ENCODE measurements at regions not wholly inside any gene's neighbourhood (a gene's known extent, or its start where the extent isn't known, plus 50 kb on each side); places are given as distances from the start of the nearest gene placed in this dataset.

- DNase-seq (ENCODE audit: insufficient read length, low spot score), result no peak
- no peak for TF ChIP-seq POLR2A (IDR thresholded peaks at IDR 0.05; ENCODE audit: low read depth, low read length)
- no peak for FAIRE-seq
These were observed 588.0 kb upstream of the KLF4 start for GRCh38 chr9:108077556-108077955.

GRCh38 chr9:108074900-108075299, 585.3 kb upstream of the KLF4 start:
- FAIRE-seq, result no peak
- DNase-seq (ENCODE audit: insufficient read length, low spot score), result no peak
- TF ChIP-seq POLR2A (IDR thresholded peaks at IDR 0.05; ENCODE audit: low read depth, low read length), result no peak

GRCh38 chr9:108073823-108074222, 584.3 kb upstream of the KLF4 start:
- DNase-seq (ENCODE audit: insufficient read length, low spot score) (no peak), FAIRE-seq (no peak)
- TF ChIP-seq POLR2A (IDR thresholded peaks at IDR 0.05; ENCODE audit: low read depth, low read length), result no peak

- TF ChIP-seq POLR2A (IDR thresholded peaks at IDR 0.05; ENCODE audit: low read depth, low read length), result no peak
- DNase-seq (ENCODE audit: insufficient read length, low spot score) (no peak), FAIRE-seq (no peak)
These were observed 583.2 kb upstream of the KLF4 start for GRCh38 chr9:108072740-108073139.

GRCh38 chr9:108070861-108071260, 581.3 kb upstream of the KLF4 start:
- no peak for TF ChIP-seq POLR2A (IDR thresholded peaks at IDR 0.05; ENCODE audit: low read depth, low read length)
- DNase-seq (ENCODE audit: insufficient read length, low spot score) (no peak), FAIRE-seq (no peak)

- DNase-seq (ENCODE audit: insufficient read length, low spot score) (no peak), FAIRE-seq (no peak)
- TF ChIP-seq POLR2A (IDR thresholded peaks at IDR 0.05; ENCODE audit: low read depth, low read length), result no peak
These were observed 580.4 kb upstream of the KLF4 start for GRCh38 chr9:108069991-108070390.

GRCh38 chr9:108062680-108063079, 573.1 kb upstream of the KLF4 start:
- no peak for TF ChIP-seq POLR2A (IDR thresholded peaks at IDR 0.05; ENCODE audit: low read depth, low read length)
- FAIRE-seq (no peak), DNase-seq (ENCODE audit: insufficient read length, low spot score) (no peak)

GRCh38 chr9:108060175-108060574, 570.6 kb upstream of the KLF4 start:
- DNase-seq (ENCODE audit: insufficient read length, low spot score), result no peak
- no peak for TF ChIP-seq POLR2A (IDR thresholded peaks at IDR 0.05; ENCODE audit: low read depth, low read length)
- no peak for FAIRE-seq

GRCh38 chr9:108058135-108058814, 568.7 kb upstream of the KLF4 start:
- DNase-seq (ENCODE audit: insufficient read length, low spot score) (no peak), FAIRE-seq (peak; percentile 55)
- no peak for TF ChIP-seq POLR2A (IDR thresholded peaks at IDR 0.05; ENCODE audit: low read depth, low read length)

GRCh38 chr9:108057421-108058134, 568.0 kb upstream of the KLF4 start:
- FAIRE-seq, result peak; percentile 100
- peak; percentile 71 for DNase-seq (ENCODE audit: insufficient read length, low spot score)
- no peak for TF ChIP-seq POLR2A (IDR thresholded peaks at IDR 0.05; ENCODE audit: low read depth, low read length)

- no peak for TF ChIP-seq POLR2A (IDR thresholded peaks at IDR 0.05; ENCODE audit: low read depth, low read length)
- peak; percentile 76 for FAIRE-seq
These were observed 567.3 kb upstream of the KLF4 start for GRCh38 chr9:108056805-108057386.

GRCh38 chr9:108056084-108056804, 566.7 kb upstream of the KLF4 start:
- peak; percentile 38 for FAIRE-seq
- TF ChIP-seq POLR2A (IDR thresholded peaks at IDR 0.05; ENCODE audit: low read depth, low read length), result no peak
- peak; percentile 30 for DNase-seq (ENCODE audit: insufficient read length, low spot score)

More at GRCh38 chr9:108056805-108057386, 567.3 kb upstream of the KLF4 start:
- DNase-seq (ENCODE audit: insufficient read length, low spot score), result peak; percentile 24

GRCh38 chr9:108054131-108054630, 564.6 kb upstream of the KLF4 start:
- no peak for TF ChIP-seq POLR2A (IDR thresholded peaks at IDR 0.05; ENCODE audit: low read depth, low read length)
- DNase-seq (ENCODE audit: insufficient read length, low spot score), result no peak
- FAIRE-seq, result no peak

- FAIRE-seq (no peak), DNase-seq (ENCODE audit: insufficient read length, low spot score) (no peak)
- no peak for TF ChIP-seq POLR2A (IDR thresholded peaks at IDR 0.05; ENCODE audit: low read depth, low read length)
These were observed 564.0 kb upstream of the KLF4 start for GRCh38 chr9:108053555-108054061.

Measured in H54 (cell line).